HG03354 (cell line): ENCODE measurements at regions not wholly inside any gene's neighbourhood (a gene's known extent, or its start where the extent isn't known, plus 50 kb on each side); places are given as distances from the start of the nearest gene placed in this dataset.

Experiments
- ATAC-seq: cut with Tn5 transposase; IDR thresholded peaks from one replicate; pipeline ENCODE4 v1.9.1; 2021; ENCODE audit warnings: mild to moderate bottlenecking; ENCODE audit not compliant: unreplicated experiment, poor library complexity, severe bottlenecking

DNA sequence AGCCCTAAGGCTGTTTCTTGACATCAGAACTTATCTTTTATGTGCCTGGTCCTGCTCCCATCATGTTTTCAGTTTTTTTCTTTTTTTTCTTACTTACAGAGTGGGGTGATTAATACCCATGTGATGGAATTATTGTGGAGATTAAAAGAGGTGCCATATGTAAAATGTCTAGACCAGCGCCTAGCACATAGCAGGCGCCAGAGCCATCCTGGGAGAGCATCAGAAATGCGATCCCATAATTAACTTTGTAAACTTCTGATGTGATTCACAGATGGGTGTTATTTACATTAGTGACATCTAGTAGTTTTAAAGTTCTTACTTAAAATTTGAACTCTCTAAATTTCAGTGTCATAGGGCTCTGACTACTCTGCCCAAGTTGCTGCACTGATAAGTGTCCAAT lies 66.2 kb upstream of the PGRMC2 start:
- no peak for ATAC-seq

DNA sequence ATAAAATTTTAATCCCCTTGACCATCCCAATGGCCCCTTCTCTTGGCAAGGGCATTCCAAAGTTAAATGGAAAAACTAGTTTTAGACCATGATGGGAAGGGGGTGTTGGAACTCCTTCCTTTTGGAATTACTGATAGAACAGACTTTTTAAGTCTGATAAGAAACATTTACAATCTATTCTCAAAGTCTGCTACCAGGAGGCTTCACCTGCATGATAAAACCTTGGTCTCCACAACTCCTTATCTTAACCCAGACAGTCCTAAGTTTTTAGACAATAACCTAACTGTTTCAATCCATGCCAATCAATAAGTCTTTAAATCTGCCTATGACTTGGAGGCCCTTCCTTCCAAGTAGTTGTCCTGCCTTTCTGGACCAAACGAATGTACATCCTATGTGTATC lies 63.9 kb upstream of the PGRMC2 start:
- ATAC-seq = no peak

DNA sequence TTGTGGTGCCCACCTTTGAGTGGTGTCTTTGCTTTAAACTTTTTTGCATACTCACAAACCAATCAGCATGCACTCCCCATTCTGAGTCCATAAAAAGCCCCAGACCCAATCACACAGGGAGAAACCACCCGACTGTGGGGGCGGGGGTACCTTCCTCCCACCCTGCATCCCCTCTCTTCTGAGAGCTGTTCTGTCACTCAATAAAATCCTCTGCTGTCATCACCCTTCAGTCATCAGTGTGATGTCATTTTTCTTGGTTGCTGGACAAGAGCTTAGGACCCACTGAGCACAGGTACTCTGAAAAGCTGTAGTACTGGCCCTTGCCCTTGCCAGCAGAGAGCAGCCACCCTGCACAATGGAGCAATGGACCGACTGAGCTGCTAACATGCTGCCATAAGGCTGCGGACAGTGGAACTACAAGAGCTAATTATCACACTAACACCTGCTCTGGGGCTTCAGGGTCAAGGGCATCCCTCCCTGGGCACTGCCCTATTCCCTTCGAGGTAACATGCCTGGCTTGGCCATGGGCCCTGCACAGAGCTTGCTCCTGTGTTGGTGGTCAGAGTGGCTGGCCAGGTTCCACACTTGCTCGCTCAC lies 62.9 kb upstream of the PGRMC2 start:
- ATAC-seq = no peak

DNA sequence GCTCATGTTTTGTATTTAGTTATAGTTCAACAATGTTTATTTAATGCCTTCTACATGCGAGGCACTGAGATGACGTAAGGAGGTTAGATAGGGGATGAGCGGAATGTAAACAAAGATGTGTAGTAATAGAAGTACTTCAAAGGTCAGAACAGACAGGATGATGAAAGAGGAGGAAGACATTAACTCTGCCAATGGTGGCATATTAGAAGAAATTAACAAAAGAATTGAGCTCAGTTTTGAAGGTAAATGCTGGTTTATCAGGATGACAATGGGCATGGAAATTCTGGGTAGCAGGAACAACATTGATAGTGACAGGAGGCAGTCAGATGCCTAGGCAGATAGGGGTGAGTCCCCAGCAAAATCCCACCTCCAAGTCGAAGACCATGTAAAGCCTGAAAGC lies 62.3 kb upstream of the PGRMC2 start:
- ATAC-seq = no peak

DNA sequence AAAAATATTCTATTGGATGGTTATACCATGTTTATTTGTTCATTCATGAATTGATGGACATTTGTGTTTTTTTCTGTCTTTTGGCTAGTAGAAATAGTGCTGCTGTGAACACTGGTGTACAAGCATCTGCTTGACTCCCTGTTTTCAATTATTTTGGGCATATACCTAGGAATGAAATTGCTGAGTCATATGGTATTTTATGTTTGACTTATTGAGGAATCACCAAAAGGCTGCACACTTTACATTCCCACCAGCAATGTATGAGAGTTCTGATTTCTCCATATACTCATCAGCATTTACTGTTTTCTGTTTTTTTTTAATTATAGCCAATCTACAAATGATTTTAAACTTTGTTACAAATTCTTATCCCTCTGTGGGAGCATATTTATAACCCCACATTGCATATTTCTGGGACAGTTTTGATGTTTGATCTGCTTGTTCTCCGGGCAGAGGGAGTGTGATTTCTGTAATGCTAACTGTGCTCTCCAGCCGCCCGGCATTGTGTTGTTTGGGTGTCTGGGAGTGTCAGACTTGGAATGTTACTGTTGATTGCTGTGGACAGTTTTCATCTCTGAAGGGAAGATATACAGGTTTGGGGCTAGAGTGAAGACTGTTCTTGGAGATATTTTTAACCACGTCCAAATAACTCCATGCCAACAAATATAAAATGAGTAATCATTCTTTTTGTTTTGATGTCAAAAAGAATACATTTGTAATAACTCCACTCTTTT lies 60.5 kb upstream of the PGRMC2 start:
- no peak for ATAC-seq

DNA sequence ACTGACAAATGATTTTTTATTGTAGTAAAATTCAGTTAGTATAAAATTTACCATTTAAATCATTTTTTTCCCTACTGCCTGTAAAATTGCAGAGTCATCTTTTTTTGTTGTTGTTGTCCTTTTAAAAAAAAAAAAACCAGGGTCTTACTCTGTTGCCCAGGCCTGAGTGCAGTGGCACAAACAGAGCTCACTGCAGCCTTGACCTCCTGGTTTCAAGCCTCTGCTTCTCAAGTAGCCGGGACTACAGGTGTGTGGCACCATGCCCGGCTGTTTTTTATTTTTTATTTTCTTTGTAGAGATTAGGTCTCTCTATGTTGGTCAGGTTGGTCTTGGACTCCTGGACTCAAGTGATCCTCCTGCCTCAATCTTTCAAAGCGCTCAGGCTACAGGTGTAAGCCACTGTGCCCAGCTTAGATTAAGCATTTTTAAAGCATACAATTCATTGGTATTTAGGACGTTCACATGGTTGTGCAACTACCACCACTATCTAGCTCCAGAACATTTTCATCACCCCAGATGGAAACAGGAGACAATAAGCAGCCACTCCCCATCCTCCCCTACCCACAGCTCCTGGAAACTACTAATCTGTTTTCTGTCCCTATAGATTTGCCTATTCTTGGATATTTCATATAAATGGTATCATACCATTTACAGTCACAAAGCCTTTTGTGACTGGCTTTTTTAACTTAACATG lies 59.7 kb upstream of the PGRMC2 start:
- ATAC-seq = no peak

DNA sequence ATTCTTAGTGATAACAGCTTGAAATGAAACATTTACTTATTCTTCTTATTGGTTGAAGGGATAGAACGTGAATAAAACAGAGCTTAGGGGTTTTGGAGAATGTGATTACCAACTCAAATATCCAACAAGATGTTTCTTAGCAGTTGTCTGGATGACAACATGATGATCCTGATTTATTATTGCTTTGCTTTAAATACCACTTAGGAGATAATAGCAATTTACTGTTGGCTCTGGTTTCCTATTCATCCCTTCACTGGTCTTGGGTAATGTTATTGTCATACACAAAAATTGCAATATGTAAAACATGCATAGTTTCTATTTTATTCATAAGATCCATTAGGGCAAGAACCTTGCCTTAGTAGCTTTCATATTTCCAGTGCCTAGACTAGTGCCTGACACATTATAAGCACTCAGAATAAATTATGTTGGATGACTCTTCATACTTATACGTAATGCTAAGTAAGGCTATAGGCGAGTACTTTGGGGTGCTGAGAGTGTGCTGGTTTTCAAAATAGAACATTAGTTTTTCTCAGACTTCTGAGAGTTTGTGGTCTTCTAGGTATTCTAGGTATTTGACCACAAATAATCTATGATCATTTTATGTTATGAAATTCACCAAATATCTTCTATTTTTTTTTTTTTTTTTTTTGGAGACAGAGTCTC lies 58.6 kb upstream of the PGRMC2 start:
- no peak for ATAC-seq

DNA sequence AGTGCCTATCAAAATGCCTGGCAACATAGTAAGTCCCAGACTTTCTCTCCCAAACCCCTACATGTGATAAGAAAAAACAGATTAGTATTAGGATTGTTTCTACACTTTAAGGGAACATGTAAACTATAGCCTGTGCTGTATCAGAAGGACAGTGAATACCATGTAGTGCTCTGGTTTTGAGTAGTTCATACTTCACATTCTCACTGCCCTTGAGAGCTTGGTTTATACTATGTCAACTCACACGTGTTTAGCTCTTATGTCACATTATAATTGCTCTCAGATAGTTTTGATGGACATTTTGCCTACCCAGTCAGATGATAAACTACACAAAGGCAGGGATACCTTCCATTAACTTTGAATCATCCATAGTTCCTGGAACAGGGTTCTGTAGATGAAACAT lies 58.0 kb upstream of the PGRMC2 start:
- ATAC-seq = no peak

DNA sequence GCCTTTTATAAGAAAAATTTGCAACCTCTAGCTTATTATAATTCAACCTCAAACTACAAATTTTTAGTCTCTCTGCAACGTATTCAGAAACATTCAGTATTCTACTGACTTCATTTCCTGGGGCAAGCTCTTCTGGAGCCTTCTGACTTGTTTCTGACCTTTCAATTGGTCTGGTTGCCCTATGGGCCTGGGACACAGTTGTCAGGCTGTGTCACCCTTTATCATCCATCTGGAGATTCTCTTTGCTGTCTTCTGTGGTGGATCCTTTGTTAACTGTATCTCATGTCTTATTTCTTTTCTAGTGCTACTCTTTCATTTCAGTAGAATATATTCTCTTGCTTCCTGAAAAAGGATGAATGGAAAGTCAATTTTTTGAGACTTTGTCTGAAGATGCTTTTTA lies 55.1 kb upstream of the PGRMC2 start:
- ATAC-seq = no peak

DNA sequence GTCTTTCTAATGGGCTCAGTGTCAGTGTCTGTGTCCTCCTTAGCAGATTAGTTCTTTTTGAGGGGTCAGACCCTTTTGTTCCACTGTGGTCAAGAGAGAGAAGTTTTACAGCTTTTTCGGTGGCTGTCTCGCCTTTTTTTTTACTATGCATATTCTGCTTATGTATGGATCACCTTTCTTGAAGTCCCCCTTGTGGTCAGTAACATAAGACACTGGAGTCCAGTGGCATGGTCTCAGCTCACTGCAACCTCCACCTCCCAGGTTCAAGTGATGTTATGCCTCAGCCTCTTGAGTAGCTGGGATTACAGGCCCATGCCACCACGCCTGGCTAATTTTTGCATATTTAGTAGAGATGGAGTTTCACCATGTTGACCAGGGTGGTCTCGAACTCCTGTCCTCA lies 54.0 kb upstream of the PGRMC2 start:
- ATAC-seq = no peak

DNA sequence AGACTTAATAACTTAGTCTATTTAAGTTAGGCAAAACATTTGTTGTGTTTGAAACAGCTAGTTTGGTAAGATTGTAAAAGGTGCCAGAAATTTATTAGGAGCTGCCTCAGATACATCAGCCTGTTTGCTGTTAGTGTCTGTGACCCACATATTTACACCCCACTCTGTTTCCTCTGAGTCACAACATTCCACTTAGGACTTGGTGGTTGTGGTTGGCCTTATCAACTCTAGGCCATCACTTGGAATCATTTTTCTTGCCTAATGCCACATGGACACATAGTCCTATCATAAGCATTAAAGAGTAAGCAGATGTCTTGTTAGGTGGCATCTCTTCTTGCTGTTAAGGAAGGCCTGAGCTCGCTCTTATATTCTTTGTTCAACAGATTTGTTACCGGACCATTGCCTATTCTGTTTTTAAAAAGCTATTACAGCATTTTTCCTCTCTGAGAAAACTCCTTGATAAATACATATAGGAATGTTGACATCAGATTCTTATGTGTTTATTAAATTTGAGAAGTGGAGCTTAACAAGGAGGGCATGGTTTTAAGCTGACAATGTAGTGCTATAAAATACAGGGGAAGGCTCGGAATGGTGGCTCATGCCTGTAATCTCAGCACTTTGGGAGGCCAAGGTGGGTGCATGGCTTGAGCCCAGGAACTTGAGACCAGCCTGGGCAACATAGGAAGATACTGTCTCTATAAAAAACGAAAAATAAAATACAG lies 51.2 kb upstream of the PGRMC2 start:
- ATAC-seq = no peak

DNA sequence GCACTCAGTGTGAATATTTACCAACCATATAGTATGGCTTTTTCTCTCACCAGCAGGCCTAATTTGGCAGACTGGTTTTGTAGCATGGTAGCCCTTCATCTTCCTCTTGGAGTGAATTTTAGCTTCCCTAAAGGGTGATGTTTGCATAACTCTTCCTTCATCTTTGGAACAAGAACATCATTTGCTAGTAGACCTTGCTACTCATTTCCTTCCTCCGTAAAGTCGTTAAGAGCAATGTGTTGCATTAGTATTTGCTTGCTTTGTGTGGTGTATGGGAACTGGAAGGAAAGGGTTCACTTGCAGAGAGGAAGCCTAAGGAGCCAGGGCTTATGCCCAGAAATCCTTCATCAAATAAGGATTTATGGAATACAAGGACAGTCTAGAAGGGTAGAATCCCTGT lies 50.2 kb upstream of the PGRMC2 start:
- no peak for ATAC-seq
